Activated CD4-positive, alpha-beta T cell treated with anti-CD3 and anti-CD28 coated beads, Interleukin-2, amount 50 U/mL, for 48 hours (primary cell): ENCODE measurements at regions not wholly inside any gene's neighbourhood (a gene's known extent, or its start where the extent isn't known, plus 50 kb on each side); places are given as distances from the start of the nearest gene placed in this dataset.

ENCODE experiments used
- DNase-seq, 2 experiments: peaks; one replicate each; pipeline ENCODE4 v3.0.0-alpha.2; 2020

DNA sequence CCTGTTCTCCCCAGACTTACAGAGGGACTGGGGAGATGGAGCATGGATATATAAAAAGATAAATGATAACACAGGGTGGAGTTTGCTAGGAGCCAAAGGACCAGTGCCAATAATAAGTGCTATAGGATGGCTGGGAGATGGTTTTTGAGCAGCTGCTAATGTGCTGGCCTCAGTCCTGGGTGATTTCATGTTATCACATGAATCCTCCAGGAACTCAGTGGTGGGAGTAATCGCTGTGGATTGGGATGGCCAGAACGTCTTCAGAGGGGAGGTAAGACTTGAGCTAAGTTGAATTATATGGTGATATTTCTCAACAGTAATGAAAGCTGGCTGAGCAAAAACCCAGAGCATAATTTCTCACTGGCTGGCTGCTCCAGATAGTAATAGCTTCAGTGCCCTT, 441.4 kb downstream of the SLC4A3 start:
- no peak for DNase-seq

GRCh38 chr2:220070349-220070748, 442.9 kb downstream of the SLC4A3 start:
- DNase-seq: no peak

DNA sequence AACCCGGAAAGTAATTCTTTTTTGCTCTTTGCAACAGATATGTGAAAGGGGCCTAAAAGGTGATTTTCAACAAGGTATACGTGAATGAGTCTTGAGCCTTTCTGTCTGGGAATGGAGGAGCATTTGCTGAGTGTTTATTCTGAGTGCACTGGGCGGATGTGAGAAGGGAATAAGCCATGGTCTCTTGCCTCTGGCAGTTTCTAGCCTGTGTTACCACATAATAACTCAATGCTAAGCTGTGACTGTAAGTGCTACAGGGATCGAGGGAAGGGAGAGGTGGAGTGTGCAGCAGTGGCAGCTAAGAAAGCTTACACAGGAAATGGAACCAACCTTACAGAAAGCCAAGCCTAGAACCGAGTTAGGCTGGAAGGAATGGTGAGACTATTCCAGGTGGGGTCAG, 444.3 kb downstream of the SLC4A3 start:
- DNase-seq: no peak

DNA sequence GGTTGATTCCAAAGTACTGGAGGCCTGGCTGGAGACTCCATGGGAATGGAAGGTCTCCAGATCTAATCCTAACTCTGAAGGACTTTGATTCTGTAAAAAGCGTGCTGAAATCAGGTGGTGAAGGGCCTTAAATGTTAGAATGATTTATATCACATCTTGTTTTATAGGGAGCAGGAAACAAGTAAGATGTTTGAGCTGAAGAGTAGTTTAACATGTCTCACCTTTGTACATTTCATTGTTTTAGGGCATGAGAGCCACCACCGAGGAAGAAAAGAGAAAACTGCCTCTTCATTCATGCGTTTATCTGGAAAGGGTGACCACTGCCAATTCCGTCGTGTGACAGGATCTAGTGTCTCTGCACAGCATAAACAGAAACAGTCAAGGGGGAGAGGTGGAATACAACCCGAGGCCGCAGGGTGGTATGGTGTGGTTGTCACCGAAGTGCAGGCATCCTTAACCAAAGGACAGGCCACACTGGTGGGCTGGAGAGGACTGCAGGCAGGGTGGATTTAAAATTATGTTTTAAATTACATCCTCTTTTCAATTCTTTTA, 445.3 kb downstream of the SLC4A3 start:
- DNase-seq: no peak

- DNase-seq: no peak
Observed at GRCh38 chr2:220075835-220076234, 448.4 kb downstream of the SLC4A3 start.

DNA sequence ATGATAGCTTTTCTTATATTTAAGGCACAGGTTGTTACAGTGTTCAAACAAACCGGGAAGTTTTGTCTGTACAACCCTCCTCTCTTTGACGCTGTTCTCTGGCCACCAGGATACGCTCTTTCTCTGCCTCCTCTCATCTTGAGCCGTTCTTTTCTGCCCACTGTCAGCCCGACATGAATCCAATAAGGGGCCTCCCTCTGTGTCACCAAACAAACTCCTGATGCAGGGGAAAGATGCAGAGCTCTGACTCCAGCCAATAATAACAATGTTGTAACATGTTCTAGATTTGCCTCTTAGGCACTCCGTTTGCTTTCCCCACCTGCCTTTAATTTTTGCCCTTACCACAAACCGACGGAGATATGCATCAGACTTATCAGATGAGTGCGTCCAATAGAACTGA, 449.3 kb downstream of the SLC4A3 start:
- no peak for DNase-seq

- no peak for DNase-seq
Observed at GRCh38 chr2:220077488-220077887, 450.1 kb downstream of the SLC4A3 start.

DNA sequence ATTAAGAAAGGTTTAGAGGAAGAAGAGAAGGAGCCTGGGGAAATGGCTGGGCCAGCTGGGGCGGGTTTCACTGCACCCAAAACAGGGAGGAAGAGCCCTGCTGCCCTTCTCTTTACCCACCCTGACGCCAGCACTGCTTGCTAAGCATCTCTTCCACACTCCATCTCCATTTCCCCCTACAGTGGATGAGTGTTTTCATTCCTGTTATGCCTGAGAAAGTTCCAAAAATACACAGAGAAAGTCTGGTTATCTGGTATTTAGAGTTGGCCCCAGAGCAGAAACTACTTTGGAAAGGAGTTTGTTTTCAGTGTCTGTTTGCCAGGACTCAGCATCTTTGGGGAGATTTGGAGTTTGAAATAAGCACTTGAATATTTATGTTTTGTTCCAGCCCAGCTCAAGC, 451.0 kb downstream of the SLC4A3 start:
- DNase-seq: no peak

GRCh38 chr2:220079595-220079994, 452.2 kb downstream of the SLC4A3 start:
- DNase-seq: no peak

DNA sequence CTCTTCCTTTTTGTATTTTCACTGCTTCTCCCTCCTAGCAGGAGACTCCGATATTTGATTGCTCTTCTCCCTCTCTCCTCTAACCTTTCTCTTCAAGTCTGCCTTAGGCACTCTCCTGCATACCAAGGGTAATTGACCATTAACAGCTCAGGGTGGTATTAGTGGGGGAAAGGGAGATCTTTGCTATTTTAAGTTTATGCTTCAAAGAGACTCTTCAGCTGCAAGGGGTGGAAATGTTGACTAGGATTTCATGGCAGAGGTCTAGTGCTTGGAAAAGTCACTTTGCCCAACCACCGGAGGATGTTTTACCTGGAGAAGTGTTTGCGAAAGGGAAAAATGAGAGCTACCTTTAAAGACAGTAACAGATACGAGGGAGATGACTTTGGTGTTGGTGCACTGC, 453.7 kb downstream of the SLC4A3 start:
- DNase-seq: no peak

GRCh38 chr2:220090050-220090449, 462.6 kb downstream of the SLC4A3 start:
- no peak for DNase-seq

- DNase-seq: no peak
Observed at GRCh38 chr2:220096406-220096805, 469.0 kb downstream of the SLC4A3 start.

- DNase-seq: no peak
Observed at GRCh38 chr2:220101980-220102379, 474.6 kb downstream of the SLC4A3 start.

DNA sequence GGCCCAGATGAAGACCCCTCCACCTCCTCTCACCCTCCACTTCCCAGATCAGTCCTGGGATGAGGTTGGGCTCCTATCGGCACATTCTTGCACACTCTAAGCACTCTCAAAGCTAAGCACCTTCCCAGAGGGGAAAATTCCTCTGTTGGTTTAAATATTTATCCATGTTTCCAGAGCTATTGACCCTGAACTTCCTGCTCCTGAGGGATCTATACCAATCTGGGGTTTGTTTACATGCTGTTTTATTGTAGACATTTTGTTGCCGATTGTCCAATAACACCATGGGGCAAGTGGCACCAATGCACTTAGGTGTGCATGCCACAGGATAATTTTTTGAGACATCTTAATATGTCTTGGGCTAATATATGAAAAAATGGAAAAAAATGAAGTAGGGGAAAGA, 476.2 kb downstream of the SLC4A3 start:
- no peak for DNase-seq

DNA sequence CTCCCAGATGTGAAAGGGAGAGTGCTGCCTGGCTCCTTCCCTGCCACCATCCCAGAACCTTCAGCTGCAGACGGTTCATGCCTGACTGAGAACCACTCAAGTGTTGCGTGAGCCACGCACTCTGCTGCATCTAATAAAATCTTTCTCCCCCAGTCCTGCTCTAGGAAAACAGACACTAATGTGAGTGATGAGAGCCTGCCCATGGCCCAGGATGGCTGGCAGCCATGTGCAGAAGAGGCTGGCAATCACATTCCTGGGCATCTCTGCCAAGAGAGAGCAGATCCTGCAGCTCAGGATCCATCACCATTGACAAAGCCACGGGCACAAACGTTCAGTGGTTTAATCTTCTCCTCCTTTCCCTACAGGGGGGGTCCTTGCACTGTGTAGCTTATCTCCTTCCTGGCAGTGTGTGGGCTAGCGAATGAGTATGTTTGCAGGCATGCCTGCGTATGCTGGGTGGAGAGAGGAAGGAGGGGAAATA, 477.5 kb downstream of the SLC4A3 start:
- no peak for DNase-seq

- DNase-seq: no peak
Observed at GRCh38 chr2:220106065-220106464, 478.6 kb downstream of the SLC4A3 start.

DNA sequence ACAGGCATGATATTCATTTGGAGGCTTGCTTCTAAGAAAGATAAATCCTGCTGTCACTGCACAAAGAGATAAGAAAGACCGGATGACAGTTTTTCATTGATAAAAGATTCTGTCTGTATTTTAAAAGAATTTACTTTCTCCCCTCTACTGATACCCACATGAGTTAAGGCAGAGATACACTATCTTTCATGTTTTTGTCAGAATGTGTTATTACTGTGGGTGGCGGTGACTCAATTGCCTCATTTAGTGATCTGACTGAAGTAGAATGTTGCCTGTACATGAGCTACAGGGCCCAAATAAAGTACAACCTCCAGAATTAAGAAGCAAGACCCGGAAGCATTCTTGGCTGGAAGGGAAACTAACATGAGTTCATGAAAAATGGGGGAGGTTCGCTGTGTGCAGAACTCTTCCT, 480.0 kb downstream of the SLC4A3 start:
- no peak for DNase-seq

DNA sequence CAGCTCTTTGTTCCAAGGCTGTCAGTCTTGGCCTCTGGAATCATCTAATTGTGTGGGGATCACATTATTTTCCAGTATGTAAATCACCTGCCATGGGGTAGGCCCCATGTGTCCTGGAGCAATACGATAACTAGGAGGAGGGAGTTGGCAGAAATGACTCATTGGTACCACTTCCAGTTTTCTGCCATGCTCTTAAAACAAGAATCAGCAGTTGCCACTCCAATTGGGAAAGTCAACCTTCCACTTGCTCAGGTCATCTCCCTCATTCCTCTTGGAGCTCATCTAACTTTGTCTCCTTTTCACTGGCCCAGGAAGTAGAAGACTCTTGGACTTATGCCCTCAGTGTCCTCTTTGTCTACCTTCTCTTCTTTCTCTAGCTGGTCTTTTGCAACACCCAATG, 487.0 kb downstream of the SLC4A3 start:
- no peak for DNase-seq

DNA sequence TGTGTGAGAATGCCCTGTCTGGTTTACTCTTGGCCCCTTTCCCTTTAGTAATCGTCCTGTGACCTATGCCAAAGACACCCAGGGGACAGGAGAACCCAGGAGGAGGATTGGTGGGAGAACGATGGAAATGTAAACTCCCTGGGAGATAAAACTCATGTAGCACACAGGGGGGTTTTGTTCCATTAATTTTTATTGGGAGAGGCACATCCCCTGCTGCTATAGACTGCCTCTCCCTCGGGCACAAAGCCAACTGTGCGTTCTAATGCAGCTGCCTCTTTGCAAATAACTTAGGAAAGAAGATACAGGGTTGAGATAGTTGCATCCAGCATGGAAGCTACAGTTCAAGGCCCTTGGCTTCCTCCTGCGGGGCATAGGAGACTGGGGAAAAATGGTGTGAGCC, 489.6 kb downstream of the SLC4A3 start:
- no peak for DNase-seq

- no peak for DNase-seq
Observed at GRCh38 chr2:220120041-220120440, 492.6 kb downstream of the SLC4A3 start.

DNA sequence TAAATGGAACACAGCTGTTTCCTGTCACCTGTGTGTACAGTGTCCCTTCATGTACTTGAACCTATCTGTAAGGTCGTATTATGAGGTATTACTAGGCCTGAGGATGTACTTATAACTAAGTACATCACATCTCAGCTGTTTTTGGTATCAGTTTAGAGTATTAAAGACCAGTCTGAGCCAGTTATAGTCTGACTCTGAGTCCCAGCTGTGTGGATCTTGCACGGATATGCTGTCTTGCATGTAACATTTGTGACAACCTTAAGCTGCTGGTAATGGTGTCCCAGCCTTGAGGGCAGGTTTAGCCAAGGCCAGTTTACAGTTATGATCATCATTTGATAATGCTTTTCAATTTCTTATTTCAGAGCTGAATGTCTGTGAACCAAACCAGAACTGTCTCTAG, 496.3 kb downstream of the SLC4A3 start:
- no peak for DNase-seq

DNA sequence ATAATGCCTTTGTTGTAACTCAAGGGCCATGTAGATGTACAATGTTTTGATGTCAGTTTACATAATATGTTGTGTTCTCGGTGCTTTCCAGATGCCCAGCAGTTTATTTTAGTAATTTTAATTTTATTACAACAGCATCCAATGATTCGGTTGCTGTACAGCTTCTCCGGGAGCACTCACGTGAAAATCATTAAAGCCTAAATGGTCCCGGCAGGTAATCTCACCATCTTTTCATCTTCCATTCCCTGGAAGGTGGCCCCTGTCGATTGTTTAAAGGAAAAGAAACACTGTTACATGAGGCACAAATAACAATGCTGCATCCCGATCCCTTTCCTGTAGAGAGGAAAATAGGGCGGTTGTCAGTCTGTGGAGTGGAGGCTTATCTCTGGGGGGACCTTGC, 498.1 kb downstream of the SLC4A3 start:
- no peak for DNase-seq

DNA sequence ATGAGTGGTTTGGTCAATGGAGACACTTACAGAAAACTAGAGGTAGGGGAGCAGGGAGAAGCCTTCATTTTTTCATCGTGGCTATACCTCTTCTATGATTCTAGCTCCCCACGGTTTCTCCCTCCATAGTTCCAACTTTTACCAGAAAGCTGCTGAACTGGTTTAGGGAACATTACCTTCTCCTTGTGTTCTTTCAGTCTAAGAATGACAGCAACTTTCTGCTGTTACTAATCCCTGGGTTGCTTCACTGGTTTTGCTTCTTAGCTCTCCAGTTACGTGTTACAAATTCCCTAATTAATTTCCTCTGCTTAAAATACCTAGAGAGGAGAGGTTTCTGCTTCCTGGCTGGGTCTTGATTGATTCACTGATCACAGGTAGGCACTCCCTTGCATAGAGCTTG, 499.9 kb downstream of the SLC4A3 start:
- no peak for DNase-seq

- DNase-seq: no peak
Observed at GRCh38 chr2:220127876-220128275, 500.4 kb downstream of the SLC4A3 start.

DNA sequence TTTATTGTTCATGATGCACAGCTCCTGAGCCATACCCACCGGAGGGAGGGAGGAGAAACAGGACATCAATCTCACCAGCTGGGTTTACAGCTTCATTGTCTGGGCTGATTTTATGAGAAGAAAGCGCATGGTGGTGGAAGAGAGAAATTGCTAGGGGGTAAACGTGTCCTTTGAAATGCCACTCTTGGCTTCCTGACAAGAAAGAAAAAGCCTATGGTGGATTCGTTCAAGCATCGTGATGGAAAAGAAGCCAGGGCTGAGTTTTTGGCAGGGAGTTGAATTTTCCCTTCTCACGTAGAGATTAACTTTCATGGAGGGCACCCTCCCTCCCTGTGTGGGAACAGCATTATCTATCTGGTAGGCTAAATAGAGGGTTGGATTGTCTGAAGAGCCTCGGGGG, 502.0 kb downstream of the SLC4A3 start:
- DNase-seq: no peak
